K562 (cell line): ENCODE measurements at regions not wholly inside any gene's neighbourhood (a gene's known extent, or its start where the extent isn't known, plus 50 kb on each side); places are given as distances from the start of the nearest gene placed in this dataset.

Source experiments
- CHCHD3 ChIP-seq: fragments of 250-450 bp; sonication (Bioruptor Pico); IDR thresholded peaks from 2 replicates; pipeline ENCODE4 v2.1.2; 2022; ENCODE audit warnings: mild to moderate bottlenecking
- CTCF ChIP-seq, 3 experiments: IDR thresholded peaks in 2 of 3; conservative IDR thresholded peaks in 1 of 3; 2 replicates each; pipeline ENCODE4 v1.5.1; 2011 to 2012; ENCODE audit warnings: low read length in 3 of 3, mild to moderate bottlenecking in 3 of 3, control low read depth in 2 of 3, improper control_type of control experiment in 1 of 3, inconsistent platforms in 1 of 3, low read depth in 1 of 3, mixed read lengths in 1 of 3, moderate library complexity in 1 of 3; ENCODE audit not compliant: insufficient read depth in 2 of 3
- E2F8 ChIP-seq: fragments of 450-650 bp; IDR thresholded peaks from 2 replicates; pipeline ENCODE4 v1.7.1; 2018; ENCODE audit warnings: mild to moderate bottlenecking, low read depth; ENCODE audit not compliant: partially characterized antibody
- EP400 ChIP-seq: fragments of 450-650 bp; IDR thresholded peaks from 2 replicates; pipeline ENCODE4 v1.6.1; 2017; ENCODE audit warnings: antibody characterized with exemption, mild to moderate bottlenecking, moderate library complexity
- JUNB ChIP-seq: fragments of 450-650 bp; formaldehyde crosslinking; conservative IDR thresholded peaks from 2 replicates; pipeline ENCODE4 v1.4.0; 2020; ENCODE audit warnings: mild to moderate bottlenecking
- POLR2AphosphoS5 ChIP-seq: IDR thresholded peaks from 2 replicates; pipeline ENCODE4 v1.6.1; 2011; ENCODE audit warnings: mild to moderate bottlenecking, low read depth, low read length, moderate library complexity; ENCODE audit not compliant: control insufficient read depth, insufficient read depth
- TAF15 ChIP-seq: fragments of 200-400 bp; formaldehyde crosslinking; IDR thresholded peaks from 2 replicates; pipeline ENCODE4 v1.6.1; 2017; ENCODE audit warnings: mild to moderate bottlenecking, low read depth, low read length, moderate library complexity
- TAF7 ChIP-seq: fragments of 450-650 bp; IDR thresholded peaks from 2 replicates; pipeline ENCODE4 v1.6.1; 2016; ENCODE audit warnings: missing genetic modification characterization, missing compliant biosample characterization
- ZBED1 ChIP-seq: IDR thresholded peaks from 2 replicates; pipeline ENCODE4 v1.6.1; 2014
- ZNF398 ChIP-seq: fragments of 250-450 bp; sonication (Bioruptor Pico); IDR thresholded peaks from 2 replicates; pipeline ENCODE4 v1.8.0; 2021; ENCODE audit warnings: moderate library complexity, mild to moderate bottlenecking, inconsistent platforms
- ZNF445 ChIP-seq: fragments of 250-450 bp; sonication (Bioruptor Pico); IDR thresholded peaks from 2 replicates; pipeline ENCODE4 v1.4.0; 2020; ENCODE audit warnings: low read depth, mild to moderate bottlenecking, moderate library complexity

GRCh38 chr5:141767671-141768070, 85.6 kb upstream of the ARAP3 start:
- TF ChIP-seq ZBED1 (no peak), TAF7 (tag) (no peak), CTCF (IDR thresholded peaks at IDR 0.05 in 2 of 3, conservative IDR thresholded peaks at IDR 0.05 in 1 of 3; ENCODE audit: insufficient read depth in 2 of 3, low read depth in 1 of 3, low read length in 3 of 3) (no peak), TAF15 (no peak), JUNB (CRISPR knock-in tag) (no peak), ZNF445 (CRISPR knock-in tag) (no peak), EP400 (no peak), ZNF398 (no peak), CHCHD3 (CRISPR knock-in tag) (no peak), POLR2AphosphoS5 (no peak), E2F8 (no peak)
